Esophagus muscularis mucosa (tissue), 2 donors: ENCODE measurements at regions not wholly inside any gene's neighbourhood (a gene's known extent, or its start where the extent isn't known, plus 50 kb on each side); places are given as distances from the start of the nearest gene placed in this dataset.

Source experiments
- POLR2A ChIP-seq: fragments of 450-650 bp; IDR thresholded peaks from one replicate; pipeline ENCODE4 v1.6.1; 2017; ENCODE audit warnings: antibody characterized with exemption, moderate library complexity, mild to moderate bottlenecking, low read depth
- POLR2AphosphoS5 ChIP-seq, 2 donors: sonication (generic); formaldehyde crosslinking; IDR thresholded peaks; one replicate each; pipeline ENCODE4 v1.6.1; 2017; ENCODE audit warnings: antibody characterized with exemption in 2 of 2

- no peak for TF ChIP-seq POLR2A
- TF ChIP-seq POLR2AphosphoS5 (IDR thresholded peaks at IDR 0.05): no peak
These were observed 917.0 kb upstream of the LCORL start for GRCh38 chr4:18938343-18939099.
